ENCODE measurements at regions not wholly inside any gene's neighbourhood (a gene's known extent, or its start where the extent isn't known, plus 50 kb on each side); places are given as distances from the start of the nearest gene placed in this dataset.

GRCh38 chr2:122908159-122908558 lies 1116.9 kb upstream of the CNTNAP5 start:
- Histone ChIP-seq H2BK15ac (ENCODE audit: low read length) (no peak overlapping the region), H2AK5ac (ENCODE audit: low read depth, low read length) (no peak overlapping the region), H2BK5ac (ENCODE audit: low read depth, low read length) (no peak overlapping the region), H2BK12ac (ENCODE audit: low read depth, low read length) (no peak overlapping the region), H3K36me3 (ENCODE audit: control insufficient read depth in 2 of 4, insufficient read depth in 4 of 4, low read length in 3 of 4) (no peaks in the 10 kb centered on the region), H4K91ac (replicated peaks; ENCODE audit: insufficient read length, low read length) (no peak overlapping the region), H3K4ac (replicated peaks; ENCODE audit: insufficient read length, low read depth, low read length) (no peak overlapping the region), H3K4me3 (ENCODE audit: extremely low read depth in 1 of 4, insufficient read depth in 2 of 4, low read depth in 3 of 4, low read length in 4 of 4) (no peak overlapping the region), H3K79me1 (ENCODE audit: low read depth, low read length) (no peaks in the 10 kb centered on the region), H3K18ac (ENCODE audit: extremely low read depth, low read length) (no peak overlapping the region), H3K9me3 (ENCODE audit: insufficient read depth in 2 of 2, low read depth in 1 of 2, low read length in 1 of 2) (no peaks in the 10 kb centered on the region), H3K23ac (ENCODE audit: insufficient read length) (no peak overlapping the region), H4K5ac (ENCODE audit: insufficient read length, low read depth, low read length) (no peak overlapping the region), H3K9ac (replicated peaks in 1 of 4; ENCODE audit: extremely low read depth in 1 of 4, low read depth in 3 of 4, low read length in 3 of 4) (no peak overlapping the region), H2BK20ac (ENCODE audit: low read length) (no peak overlapping the region), H3K56ac (replicated peaks; ENCODE audit: insufficient read length, low read depth, low read length) (no peak overlapping the region), H3K79me2 (ENCODE audit: control insufficient read depth in 1 of 2, insufficient read depth in 2 of 2, low read length in 2 of 2) (no peaks in the 10 kb centered on the region), H2BK120ac (replicated peaks; ENCODE audit: low read depth, low read length) (no peak overlapping the region), H4K20me1 (replicated peaks in 1 of 2; ENCODE audit: control insufficient read depth in 1 of 2, insufficient read depth in 2 of 2, low read length in 2 of 2) (no peaks in the 10 kb centered on the region), H3K27ac (ENCODE audit: low read depth, low read length) (no peak overlapping the region), H3K4me2 (ENCODE audit: insufficient read depth in 1 of 2, low read depth in 2 of 2, low read length in 2 of 2) (no peak overlapping the region), H4K8ac (ENCODE audit: extremely low read depth, insufficient read depth, low read length) (no peak overlapping the region), H3K23me2 (ENCODE audit: low read depth, low read length) (no peaks in the 10 kb centered on the region), H3K14ac (ENCODE audit: insufficient read length) (no peak overlapping the region), H3K4me1 (replicated peaks in 1 of 4; ENCODE audit: control insufficient read depth in 3 of 4, insufficient read depth in 4 of 4, low read length in 3 of 4) (no peaks in the 10 kb centered on the region), H2AFZ (ENCODE audit: low read length) (no peak overlapping the region), H3K27me3 (replicated peaks in 1 of 4; ENCODE audit: control insufficient read depth in 3 of 4, extremely low read depth in 1 of 4, insufficient read depth in 3 of 4, low read length in 3 of 4) (no peaks in the 10 kb centered on the region)
- CTCF ChIA-PET (ENCODE audit: partially characterized antibody): no interaction called here
- POLR2A ChIA-PET (ENCODE audit: partially characterized antibody): no interaction called here
- WGBS, 2 experiments (ENCODE audit: extremely low coverage in 1 of 2, insufficient coverage in 1 of 2, insufficient read length in 1 of 2, insufficient replicate concordance in 2 of 2, low coverage in 1 of 2, low lambda C conversion rate in 2 of 2, missing lambda C conversion rate in 1 of 2): 95% methylated on average over 1 of the region's 1 CpG; no CpG with 5 or more reads in 1 of the 2 experiments
- DNase-seq (ENCODE audit: low read depth in 1 of 2, low spot score in 2 of 2) (no peak), FAIRE-seq (no peak)
- TF ChIP-seq CHD1 (IDR thresholded peaks at IDR 0.05; ENCODE audit: low read depth, low read length) (no peak), TEAD4 (IDR thresholded peaks at IDR 0.05; ENCODE audit: low read depth, low read length) (no peak)
